Trophoblast cell (in vitro differentiated cells and primary cell): ENCODE measurements at regions not wholly inside any gene's neighbourhood (a gene's known extent, or its start where the extent isn't known, plus 50 kb on each side); places are given as distances from the start of the nearest gene placed in this dataset.
"Not testable (repeated sequence)": the region's sequence is repeated elsewhere in the genome, so short reads cannot be mapped to it uniquely, and the experiment has no call there.

Experiments used
- DNase-seq, 2 donors: peaks; one replicate each; pipeline ENCODE4 v3.0.0-alpha.2; 2016
- H2AFZ ChIP-seq: 2 replicates; pipeline ENCODE4 v1.6.1; 2013; ENCODE audit warnings: low read length, moderate library complexity, mild to moderate bottlenecking; ENCODE audit not compliant: insufficient read depth, poor library complexity
- H2AK5ac ChIP-seq: 2 replicates; pipeline ENCODE4 v1.6.1; 2013; ENCODE audit warnings: mild to moderate bottlenecking, low read length
- H2BK120ac ChIP-seq: 2 replicates; pipeline ENCODE4 v1.6.1; 2013; ENCODE audit warnings: low read length, mild to moderate bottlenecking, moderate library complexity; ENCODE audit not compliant: insufficient read depth, poor library complexity
- H2BK12ac ChIP-seq: 2 replicates; pipeline ENCODE4 v1.6.1; 2013; ENCODE audit warnings: mild to moderate bottlenecking, low read length, moderate library complexity
- H2BK5ac ChIP-seq: 2 replicates; pipeline ENCODE4 v1.6.1; 2013; ENCODE audit warnings: low read length, low read depth, moderate library complexity, mild to moderate bottlenecking; ENCODE audit not compliant: poor library complexity
- H3K14ac ChIP-seq: 2 replicates; pipeline ENCODE4 v1.6.1; 2013; ENCODE audit warnings: mild to moderate bottlenecking, low read length
- H3K18ac ChIP-seq: 2 replicates; pipeline ENCODE4 v1.6.1; 2013; ENCODE audit warnings: mild to moderate bottlenecking, low read length
- H3K23ac ChIP-seq: 2 replicates; pipeline ENCODE4 v1.6.1; 2013; ENCODE audit warnings: low read length
- H3K27ac ChIP-seq: 2 replicates; pipeline ENCODE4 v1.5.1; 2013; ENCODE audit warnings: low read depth, mild to moderate bottlenecking, inconsistent platforms, low read length, moderate library complexity
- H3K27me3 ChIP-seq: 2 replicates; pipeline ENCODE4 v1.6.1; 2013; ENCODE audit warnings: inconsistent platforms, mild to moderate bottlenecking, low read length, moderate library complexity; ENCODE audit not compliant: insufficient read depth
- H3K36me3 ChIP-seq, 2 experiments: 1 replicate in 1 of 2; 2 replicates in 1 of 2; pipeline ENCODE4 v1.6.1; 2013; ENCODE audit warnings: low read length in 2 of 2, mild to moderate bottlenecking in 2 of 2, moderate library complexity in 1 of 2; ENCODE audit not compliant: insufficient read depth in 2 of 2, control insufficient read depth in 1 of 2
- H3K4ac ChIP-seq: 2 replicates; pipeline ENCODE4 v1.6.1; 2013; ENCODE audit warnings: low read depth, mild to moderate bottlenecking, low read length, moderate library complexity
- H3K4me1 ChIP-seq, 2 experiments: 1 replicate in 1 of 2; 2 replicates in 1 of 2; pipeline ENCODE4 v1.6.1; 2013; ENCODE audit warnings: low read length in 2 of 2, mild to moderate bottlenecking in 2 of 2, moderate library complexity in 1 of 2; ENCODE audit not compliant: insufficient read depth in 2 of 2, control insufficient read depth in 1 of 2
- H3K4me2 ChIP-seq: 2 replicates; pipeline ENCODE4 v1.6.1; 2013; ENCODE audit warnings: inconsistent platforms, mild to moderate bottlenecking, low read length, moderate library complexity
- H3K4me3 ChIP-seq: 2 replicates; pipeline ENCODE4 v1.5.1; 2013; ENCODE audit warnings: mild to moderate bottlenecking, low read depth, low read length, inconsistent platforms
- H3K79me1 ChIP-seq: one replicate; pipeline ENCODE4 v1.6.1; 2013; ENCODE audit warnings: low read length
- H3K79me2 ChIP-seq: 2 replicates; pipeline ENCODE4 v1.6.1; 2013; ENCODE audit warnings: low read length, mild to moderate bottlenecking; ENCODE audit not compliant: control insufficient read depth, insufficient read depth, poor library complexity
- H3K9ac ChIP-seq: 2 replicates; pipeline ENCODE4 v1.6.1; 2013; ENCODE audit warnings: mild to moderate bottlenecking, low read length
- H3K9me3 ChIP-seq: 2 replicates; pipeline ENCODE4 v1.6.1; 2013; ENCODE audit warnings: low read depth, mild to moderate bottlenecking, control low read depth, inconsistent platforms, low read length; ENCODE audit not compliant: insufficient read depth
- H4K12ac ChIP-seq: 2 replicates; pipeline ENCODE4 v1.6.1; 2013; ENCODE audit warnings: low read depth, mild to moderate bottlenecking, low read length, moderate library complexity
- H4K8ac ChIP-seq: 2 replicates; pipeline ENCODE4 v1.6.1; 2013; ENCODE audit warnings: low read depth, mild to moderate bottlenecking, low read length, moderate library complexity
- H4K91ac ChIP-seq: one replicate; pipeline ENCODE4 v1.6.1; 2013; ENCODE audit warnings: low read depth, mild to moderate bottlenecking, low read length, moderate library complexity
- WGBS: extraction: QIAGEN DNeasy Blood & Tissue Kit; methylation state at CpG from one replicate; pipeline ENCODE4 v1.1.7; 2013; ENCODE audit warnings: missing lambda C conversion rate; ENCODE audit not compliant: insufficient read length, insufficient coverage; ENCODE audit errors: extremely low coverage; 5-methylcytosine and 5-hydroxymethylcytosine counted together

DNA sequence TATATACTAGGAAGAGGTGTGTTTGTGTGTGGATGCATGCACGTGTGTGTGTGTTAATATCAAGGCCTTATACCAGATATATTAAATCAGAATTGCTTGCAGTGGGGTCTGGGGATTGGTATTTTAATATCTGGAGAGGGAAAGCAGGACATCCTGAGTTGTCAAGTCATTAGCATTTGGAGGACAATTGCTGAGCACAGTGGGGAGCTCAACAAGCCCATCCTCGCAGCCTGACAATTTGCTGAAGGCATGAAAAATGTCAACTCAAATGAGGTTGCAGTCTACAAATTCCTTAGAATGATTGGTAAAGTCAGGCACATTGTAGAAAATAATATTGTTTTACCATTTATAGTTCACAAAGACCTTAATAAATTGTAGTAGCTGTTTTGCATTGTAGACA lies 627.4 kb downstream of the LRRC70 start:
- Histone ChIP-seq H3K79me2 (no peaks in the 10 kb centered on the region), H3K36me3 (no peaks in the 10 kb centered on the region), H3K27ac (no peak overlapping the region), H3K14ac (no peak overlapping the region), H4K12ac (no peak overlapping the region), H3K23ac (no peak overlapping the region), H4K91ac (no peak overlapping the region), H2AK5ac (no peak overlapping the region), H3K79me1 (no peaks in the 10 kb centered on the region), H3K9ac (no peak overlapping the region), H4K8ac (no peak overlapping the region), H3K4me2 (no peak overlapping the region), H2BK12ac (no peak overlapping the region), H3K27me3 (no peaks in the 10 kb centered on the region), H2BK120ac (no peak overlapping the region), H3K4ac (no peak overlapping the region), H2BK5ac (no peak overlapping the region), H3K9me3 (no peaks in the 10 kb centered on the region), H2AFZ (no peak overlapping the region), H3K4me3 (no peak overlapping the region), H3K18ac (no peak overlapping the region), H3K4me1 (no peaks in the 10 kb centered on the region)
- no CpG with 5 or more reads among the region's 2 CpGs for WGBS
- DNase-seq = no peak

DNA sequence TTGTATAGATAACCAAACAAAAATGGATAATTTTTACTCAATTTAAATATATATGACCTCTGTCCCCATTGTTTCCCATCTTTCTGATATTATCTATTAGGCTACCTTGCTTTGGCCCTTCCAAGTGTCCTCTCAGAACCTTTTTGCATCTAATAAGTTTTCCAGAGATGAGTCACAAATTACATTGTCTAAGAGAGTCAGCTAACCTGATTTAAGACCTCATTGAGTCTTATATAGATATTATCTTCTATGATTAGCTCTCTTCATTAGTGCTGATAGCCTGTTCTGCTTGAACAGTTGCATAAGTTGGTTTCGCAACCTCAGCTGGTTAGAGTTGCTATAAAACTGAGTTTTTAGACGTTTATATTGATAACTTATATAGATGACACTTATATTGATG lies 623.1 kb downstream of the LRRC70 start:
- no peak overlapping the region for H2BK12ac ChIP-seq
- H3K36me3 ChIP-seq = no peaks in the 10 kb centered on the region
- no peak overlapping the region for H2BK5ac ChIP-seq
- WGBS = no CpG with 5 or more reads among the region's 2 CpGs
- H3K14ac ChIP-seq = no peak overlapping the region
- H3K23ac ChIP-seq = no peak overlapping the region
- no peak for DNase-seq
- H4K12ac ChIP-seq = no peak overlapping the region
- H3K9ac ChIP-seq = no peak overlapping the region
- no peak overlapping the region for H4K8ac ChIP-seq
- no peak overlapping the region for H3K4me2 ChIP-seq
- no peak overlapping the region for H4K91ac ChIP-seq
- no peak overlapping the region for H3K18ac ChIP-seq
- no peak overlapping the region for H2AK5ac ChIP-seq
- H3K79me1 ChIP-seq = no peaks in the 10 kb centered on the region
- H2AFZ ChIP-seq = no peak overlapping the region
- no peak overlapping the region for H3K4ac ChIP-seq
- no peaks in the 10 kb centered on the region for H3K4me1 ChIP-seq
- H3K27ac ChIP-seq = no peak overlapping the region
- no peak overlapping the region for H2BK120ac ChIP-seq
- H3K79me2 ChIP-seq = no peaks in the 10 kb centered on the region
- no peak overlapping the region for H3K4me3 ChIP-seq
- H3K27me3 ChIP-seq = no peaks in the 10 kb centered on the region
- H3K9me3 ChIP-seq = no peaks in the 10 kb centered on the region

- Histone ChIP-seq H2AK5ac (no peak overlapping the region), H4K8ac (no peak overlapping the region), H3K23ac (no peak overlapping the region), H3K79me2 (no peaks in the 10 kb centered on the region), H3K4ac (no peak overlapping the region), H3K4me3 (no peak overlapping the region), H4K12ac (no peak overlapping the region), H3K27ac (no peak overlapping the region), H3K18ac (no peak overlapping the region), H3K79me1 (no peaks in the 10 kb centered on the region), H2BK5ac (no peak overlapping the region), H2BK12ac (no peak overlapping the region), H4K91ac (no peak overlapping the region), H3K36me3 (no peaks in the 10 kb centered on the region), H3K4me2 (no peak overlapping the region), H3K4me1 (peaks cover 5 to 6% of the 10 kb centered on the region in 2 experiments), H3K9ac (no peak overlapping the region), H3K9me3 (no peaks in the 10 kb centered on the region), H3K14ac (no peak overlapping the region), H2AFZ (no peak overlapping the region), H3K27me3 (no peaks in the 10 kb centered on the region), H2BK120ac (no peak overlapping the region)
- DNase-seq = peak; percentile 2 to 3
- no CpG with 5 or more reads among the region's 3 CpGs for WGBS
Measured at GRCh38 chr5:63194126-63194525, 615.5 kb downstream of the LRRC70 start.

- H3K4me3 ChIP-seq, H3K4ac ChIP-seq: not testable (repeated sequence)
- no CpG with 5 or more reads among the region's 1 CpG for WGBS
Measured at GRCh38 chr5:63180190-63180589, 601.6 kb downstream of the LRRC70 start.

More at GRCh38 chr5:63180190-63180589, 601.6 kb downstream of the LRRC70 start:
- H3K79me2 ChIP-seq, H2BK5ac ChIP-seq, H3K23ac ChIP-seq, H3K36me3 ChIP-seq, H3K79me1 ChIP-seq, H2AFZ ChIP-seq, H4K91ac ChIP-seq, H3K27ac ChIP-seq, H2BK120ac ChIP-seq, H2BK12ac ChIP-seq, H3K14ac ChIP-seq, H4K8ac ChIP-seq, H3K9ac ChIP-seq, DNase-seq, H4K12ac ChIP-seq, H3K9me3 ChIP-seq, H3K27me3 ChIP-seq, H3K4me2 ChIP-seq, H2AK5ac ChIP-seq, H3K18ac ChIP-seq, H3K4me1 ChIP-seq: not testable (repeated sequence)
